DMS114 treated with DMSO at 0.1 percent for 48 hours (cell line): ENCODE measurements at regions not wholly inside any gene's neighbourhood (a gene's known extent, or its start where the extent isn't known, plus 50 kb on each side); places are given as distances from the start of the nearest gene placed in this dataset.
"Not testable (repeated sequence)": the region's sequence is repeated elsewhere in the genome, so short reads cannot be mapped to it uniquely, and the experiment has no call there.

Experiments
- DNase-seq: peaks from one replicate; lab custom pipeline; 2025; ENCODE audit not compliant: unreplicated experiment; lab: John Stamatoyannopoulos, UW

DNA sequence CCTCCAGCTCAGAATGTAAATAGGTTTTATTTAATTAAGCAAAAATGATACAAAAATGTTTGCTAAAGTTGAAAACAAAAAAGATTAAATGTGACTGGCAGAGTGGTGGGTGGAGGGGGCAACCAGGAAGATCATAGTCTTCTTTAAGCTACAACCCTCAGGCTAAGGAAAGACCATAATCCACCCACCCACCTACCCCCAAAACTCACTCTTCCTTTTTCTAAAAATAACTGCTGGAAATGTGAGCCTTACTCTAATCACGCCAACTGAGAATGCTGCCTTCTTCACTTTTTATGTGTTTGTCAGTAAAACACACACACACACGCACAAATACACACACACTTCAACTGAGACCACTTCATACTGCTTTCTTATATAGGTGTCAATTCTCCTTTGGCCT, 230.0 kb upstream of the EGLN3 start:
- DNase-seq, result no peak

DNA sequence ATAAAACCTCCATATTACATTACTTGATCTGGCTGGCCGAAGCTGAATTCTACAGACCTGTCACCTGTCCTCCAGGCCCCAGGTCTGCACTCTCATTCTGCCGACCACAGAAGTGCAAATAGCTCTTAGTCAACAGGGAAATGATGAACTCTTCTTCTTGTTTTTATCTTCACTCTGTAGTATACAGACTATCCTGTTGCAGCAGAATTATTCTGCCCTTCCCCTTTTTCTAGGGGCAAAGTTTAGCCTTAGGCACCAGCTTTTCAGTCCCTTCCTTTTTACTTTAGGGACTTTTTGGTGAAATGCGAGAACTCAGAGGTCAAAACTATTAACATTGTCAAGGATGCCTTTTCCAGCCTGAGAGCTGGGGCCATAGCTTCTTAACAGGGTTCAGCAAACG, 229.6 kb upstream of the EGLN3 start:
- no peak for DNase-seq

DNA sequence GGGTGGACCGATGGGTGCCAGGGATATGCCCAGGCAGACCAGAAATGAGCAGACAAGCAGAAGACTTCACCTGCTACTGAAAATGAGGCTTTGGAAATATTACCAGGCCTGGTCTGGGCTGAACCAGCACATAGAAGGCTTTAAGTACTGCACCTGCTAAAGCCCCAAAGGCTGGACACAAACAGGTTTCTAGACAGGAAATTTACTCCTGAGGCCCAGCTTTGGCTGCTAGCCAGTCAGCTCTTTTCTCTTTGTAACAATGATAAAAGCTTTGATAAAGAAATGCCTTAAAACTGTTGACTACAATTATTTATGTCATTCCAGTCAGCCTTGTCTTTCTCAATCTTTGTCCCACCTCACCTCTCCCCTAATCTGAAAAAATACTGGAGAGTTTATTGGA, 228.9 kb upstream of the EGLN3 start:
- no peak for DNase-seq

DNA sequence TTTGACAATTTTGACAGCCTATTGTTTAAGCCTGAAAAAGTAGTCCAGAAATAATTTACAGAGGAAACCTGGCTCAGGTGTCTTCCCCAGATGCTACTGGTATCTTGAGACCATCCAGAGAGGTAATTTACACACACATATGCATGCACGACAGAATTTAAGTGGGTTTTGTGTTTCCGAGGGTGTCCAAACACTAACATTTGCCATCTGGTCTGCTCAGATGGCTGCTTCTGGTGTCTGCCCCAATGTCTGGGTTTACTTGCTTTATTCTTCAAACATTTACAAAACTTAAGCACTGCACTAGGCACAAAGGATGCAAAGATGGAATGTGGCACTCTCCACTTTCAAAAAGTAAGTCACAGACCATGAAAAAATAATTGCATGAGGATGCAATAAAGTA, 226.6 kb upstream of the EGLN3 start:
- DNase-seq, result no peak

DNA sequence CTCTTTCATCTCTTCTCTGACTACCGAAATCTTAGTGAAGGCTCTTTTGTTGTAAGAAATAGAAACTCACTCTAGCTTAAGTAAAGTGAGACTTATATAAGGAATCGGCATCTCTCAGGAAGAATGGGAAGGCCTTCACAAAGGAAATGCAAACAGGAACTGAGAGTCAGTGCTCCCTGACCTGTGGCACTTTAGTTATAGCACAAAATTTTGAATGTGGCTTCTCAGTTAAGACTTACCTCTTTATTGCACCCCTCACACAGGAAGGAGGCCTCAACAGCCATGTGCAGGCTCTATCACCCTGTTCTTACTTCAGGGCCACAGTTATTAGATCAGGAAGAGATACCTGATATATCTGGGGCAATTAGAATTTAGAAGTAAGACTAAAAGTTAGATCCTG, 224.7 kb upstream of the EGLN3 start:
- DNase-seq, result no peak

DNA sequence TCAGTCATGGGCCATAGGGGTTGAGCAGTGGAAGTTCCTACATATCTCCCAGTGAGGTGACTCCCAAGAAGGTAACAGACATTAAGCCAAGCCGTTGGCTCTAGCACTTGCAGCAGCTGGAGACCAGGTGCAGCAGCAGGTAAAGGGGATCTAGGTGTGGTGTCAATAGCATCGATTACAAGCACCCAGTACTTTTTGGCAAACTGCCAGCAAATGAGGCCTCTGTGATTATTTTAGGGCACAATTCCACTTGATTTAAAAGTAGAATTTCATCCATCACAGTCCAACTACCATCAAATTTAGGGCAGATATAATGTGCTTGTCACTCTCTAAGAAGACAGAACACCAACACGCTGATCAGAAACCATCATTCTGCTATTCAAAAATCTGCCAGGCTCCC, 224.1 kb upstream of the EGLN3 start:
- no peak for DNase-seq

DNA sequence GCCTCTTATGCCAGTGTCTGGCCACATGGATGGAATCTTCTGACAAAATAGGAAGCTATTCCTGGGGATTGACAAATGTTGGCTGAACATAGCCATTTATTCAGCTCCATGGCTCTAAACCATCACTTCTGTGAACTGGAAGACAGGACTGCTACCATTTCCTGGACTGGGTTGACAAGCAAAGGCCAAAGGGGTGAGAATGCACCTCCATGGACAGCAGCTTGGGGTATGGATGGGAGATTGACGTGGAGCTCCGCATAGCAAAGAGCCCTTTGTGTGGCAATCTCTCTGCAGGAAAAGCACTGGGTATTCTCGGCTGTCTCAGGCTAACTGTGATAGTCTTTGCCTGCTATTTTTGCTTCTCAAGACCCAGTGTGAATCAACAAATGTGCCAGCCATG, 223.0 kb upstream of the EGLN3 start:
- DNase-seq, result no peak

DNA sequence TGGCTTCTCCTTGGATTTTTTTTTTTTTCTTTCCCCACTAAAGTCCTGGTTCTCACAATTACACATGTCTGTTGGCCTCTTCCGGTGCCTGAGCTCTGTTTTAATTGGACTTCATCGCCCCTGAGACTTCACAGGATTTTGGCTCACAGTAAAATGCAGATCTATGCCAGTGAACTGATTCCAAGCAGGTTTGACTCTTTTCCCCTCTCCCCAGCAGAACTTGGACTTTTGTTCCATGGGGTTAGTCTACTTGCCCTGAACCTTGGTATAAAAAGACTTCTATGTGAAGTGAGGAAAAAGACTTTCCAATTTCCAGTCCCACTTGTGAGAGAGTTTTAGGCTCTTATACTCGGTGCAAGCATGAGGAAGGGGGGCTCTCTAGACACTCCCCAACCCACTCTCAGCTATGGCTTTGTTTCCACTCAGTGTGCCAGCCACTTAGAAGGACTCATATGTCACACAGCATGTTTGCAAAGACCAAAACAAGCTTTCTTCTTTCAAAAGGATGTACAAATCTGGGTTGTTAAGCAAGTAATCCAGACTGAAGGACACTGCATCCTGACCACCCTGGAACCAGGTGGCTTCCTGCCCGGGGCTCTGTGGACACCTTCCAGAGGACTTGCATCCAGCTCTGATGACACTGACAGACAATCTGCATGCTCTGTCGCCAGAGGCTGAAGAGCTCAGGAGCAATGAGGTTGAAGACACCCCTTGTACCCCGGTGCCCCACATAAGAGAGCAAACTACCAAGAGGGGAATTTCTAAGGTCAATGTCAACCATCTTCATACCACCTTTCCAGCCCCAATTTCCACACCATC, 221.9 kb upstream of the EGLN3 start:
- no peak for DNase-seq

DNA sequence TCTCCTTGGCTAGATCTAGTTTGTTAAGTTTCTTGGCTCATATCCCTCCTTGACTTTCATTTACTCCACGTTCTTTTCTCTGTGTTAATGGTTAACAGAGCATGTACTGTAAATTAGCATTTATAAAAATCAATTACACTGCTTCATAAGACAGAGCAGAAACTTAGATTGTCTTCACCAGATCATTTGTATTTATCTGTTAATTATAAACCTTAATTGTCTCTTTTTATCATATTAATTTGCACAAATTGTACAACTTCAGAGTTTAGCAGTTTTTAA, 221.2 kb upstream of the EGLN3 start:
- DNase-seq, result no peak

DNA sequence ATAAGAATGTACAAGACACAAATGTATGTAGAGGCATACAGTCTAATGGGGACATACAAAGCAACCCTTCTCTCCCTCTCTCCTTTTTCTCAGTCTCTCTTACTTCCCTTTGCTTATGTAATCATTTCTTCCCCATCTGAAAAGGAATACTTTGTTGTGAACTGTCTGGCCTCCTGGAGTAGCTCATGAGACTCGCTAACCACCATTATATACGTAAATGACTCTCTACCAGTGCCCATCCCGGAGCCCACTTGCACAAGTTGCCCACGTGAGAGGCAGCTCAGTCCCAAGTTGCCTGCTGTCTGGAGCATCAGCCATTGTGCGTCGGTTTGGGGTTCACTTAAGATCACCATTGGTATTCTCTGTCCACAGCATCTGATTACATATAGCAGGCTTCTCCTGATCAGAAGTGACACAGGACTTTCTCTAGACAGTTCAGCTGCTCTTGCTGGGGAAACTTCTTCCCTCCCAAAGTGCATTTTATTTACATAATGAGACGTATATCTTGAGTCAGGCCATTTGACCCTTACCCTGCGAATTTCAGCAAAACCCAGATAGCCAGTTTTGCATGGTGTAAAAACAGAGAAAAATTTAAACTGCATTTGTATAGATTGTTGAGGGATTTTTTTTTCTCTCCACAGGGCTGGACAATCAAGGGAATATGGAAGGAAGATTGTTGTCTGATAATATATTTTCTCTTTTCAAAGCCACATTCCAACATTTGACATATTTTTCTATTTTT, 220.7 kb upstream of the EGLN3 start:
- no peak for DNase-seq

DNA sequence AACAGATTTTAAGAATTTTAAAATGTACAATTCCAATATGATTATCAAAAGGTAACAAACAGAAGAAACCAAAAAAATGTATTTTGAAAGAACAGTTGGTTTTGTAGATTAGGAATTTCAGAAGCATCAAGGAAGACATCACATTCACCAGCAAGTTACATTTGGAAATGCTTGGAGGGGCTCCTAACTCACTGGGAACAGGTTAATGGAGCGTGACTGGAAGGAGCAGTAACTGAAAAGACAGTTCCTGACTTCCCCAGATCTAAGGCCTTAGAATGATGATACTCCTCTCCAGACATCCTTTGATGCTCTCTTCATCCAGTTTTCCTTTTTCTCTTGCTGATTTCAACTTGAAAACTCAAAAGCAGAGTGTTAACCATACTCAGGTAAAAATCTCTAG, 220.0 kb upstream of the EGLN3 start:
- DNase-seq, result no peak

DNA sequence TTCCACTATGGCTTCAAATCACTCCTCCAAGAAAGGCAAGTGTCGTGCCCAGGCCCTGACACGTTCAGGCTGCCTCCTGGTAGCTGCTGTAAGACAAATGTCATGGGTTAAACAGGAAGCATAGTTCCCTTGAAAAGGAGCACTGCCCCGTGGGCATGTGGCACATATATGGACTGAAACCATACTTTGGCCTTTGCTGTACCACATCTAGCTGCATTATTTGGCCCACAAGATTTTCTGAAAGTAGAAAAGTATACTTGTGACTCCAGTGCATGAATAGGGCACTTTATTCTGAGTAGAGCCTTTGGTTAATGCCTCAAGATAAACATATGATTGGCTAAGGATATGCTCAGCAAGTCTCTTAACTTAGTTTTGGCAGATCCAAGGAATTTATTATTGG, 218.7 kb upstream of the EGLN3 start:
- DNase-seq, result no peak

DNA sequence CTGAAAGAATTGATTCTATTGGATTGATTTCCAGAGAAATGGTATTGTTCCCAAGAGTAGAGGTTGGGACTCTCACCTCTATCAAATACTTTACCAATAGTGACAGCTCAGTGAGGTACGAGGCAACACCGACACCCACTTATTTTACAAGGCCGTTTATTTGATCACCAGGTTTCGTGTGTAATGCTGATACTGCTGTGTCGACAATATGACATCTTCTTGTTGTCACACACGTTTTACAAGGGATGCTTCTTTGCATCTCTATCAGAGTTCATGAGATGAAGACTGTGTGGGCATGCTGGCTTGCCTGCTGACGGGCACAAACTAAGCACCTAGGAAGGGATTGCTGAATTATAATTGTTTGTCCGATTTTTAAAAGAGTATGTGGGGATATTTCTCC, 217.8 kb upstream of the EGLN3 start:
- DNase-seq, result no peak

DNA sequence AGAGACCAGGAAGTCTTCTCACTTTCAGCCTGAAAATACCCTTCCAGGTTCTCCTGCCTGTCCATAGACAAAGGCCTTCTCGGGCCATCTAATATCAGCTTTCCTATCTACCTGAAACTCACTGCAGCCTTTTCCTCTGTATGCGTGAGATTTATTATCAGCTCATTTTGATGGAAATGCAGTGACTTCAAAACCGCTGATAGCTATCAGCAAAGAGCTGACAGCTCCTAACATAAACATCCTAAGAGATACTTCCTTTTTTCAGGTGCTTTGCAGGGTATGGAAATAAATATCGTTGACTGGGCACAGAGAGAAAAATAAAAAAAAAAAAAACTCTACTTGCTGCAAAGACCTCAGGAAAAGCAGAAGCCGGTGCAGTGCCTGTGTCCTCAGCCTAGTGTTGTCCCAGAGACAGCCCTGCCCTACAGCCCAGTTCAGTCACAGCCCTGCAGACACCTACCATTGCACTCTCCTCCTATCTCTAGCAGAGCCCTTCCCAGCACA, 215.0 kb upstream of the EGLN3 start:
- DNase-seq, result no peak

DNA sequence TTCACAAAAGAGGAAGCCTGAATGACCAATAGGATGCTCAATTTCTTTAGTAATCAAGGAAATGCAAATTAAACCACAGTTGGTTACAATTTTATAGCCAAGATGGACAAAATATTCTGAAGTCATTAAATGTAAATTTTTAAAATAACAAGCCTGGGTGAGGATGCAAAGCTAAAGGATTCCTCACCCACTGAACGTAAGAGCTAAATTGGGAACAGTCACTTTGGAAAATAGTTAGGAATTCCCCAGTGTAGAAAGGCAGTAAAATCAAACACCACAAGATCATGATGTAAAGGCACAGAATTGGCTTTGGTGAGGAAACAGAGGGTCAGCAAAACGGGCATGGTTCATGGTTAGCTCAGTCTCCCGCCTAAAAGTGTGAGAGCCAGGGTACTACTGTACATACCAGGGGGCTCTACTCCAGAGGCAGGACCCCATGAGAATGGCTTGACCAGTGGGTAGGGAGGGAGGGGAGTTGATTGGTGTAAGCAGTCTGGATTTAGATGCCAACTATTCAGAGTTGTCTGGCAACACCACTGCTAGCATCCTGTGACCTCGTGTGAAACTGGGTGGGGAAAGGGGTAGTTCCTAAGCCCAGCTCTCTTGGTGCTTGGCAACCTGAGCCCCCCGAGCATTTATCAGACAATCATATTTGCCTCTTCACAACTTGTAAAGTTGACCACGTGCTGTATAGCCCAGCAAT, 213.4 kb upstream of the EGLN3 start:
- DNase-seq, result no peak

DNA sequence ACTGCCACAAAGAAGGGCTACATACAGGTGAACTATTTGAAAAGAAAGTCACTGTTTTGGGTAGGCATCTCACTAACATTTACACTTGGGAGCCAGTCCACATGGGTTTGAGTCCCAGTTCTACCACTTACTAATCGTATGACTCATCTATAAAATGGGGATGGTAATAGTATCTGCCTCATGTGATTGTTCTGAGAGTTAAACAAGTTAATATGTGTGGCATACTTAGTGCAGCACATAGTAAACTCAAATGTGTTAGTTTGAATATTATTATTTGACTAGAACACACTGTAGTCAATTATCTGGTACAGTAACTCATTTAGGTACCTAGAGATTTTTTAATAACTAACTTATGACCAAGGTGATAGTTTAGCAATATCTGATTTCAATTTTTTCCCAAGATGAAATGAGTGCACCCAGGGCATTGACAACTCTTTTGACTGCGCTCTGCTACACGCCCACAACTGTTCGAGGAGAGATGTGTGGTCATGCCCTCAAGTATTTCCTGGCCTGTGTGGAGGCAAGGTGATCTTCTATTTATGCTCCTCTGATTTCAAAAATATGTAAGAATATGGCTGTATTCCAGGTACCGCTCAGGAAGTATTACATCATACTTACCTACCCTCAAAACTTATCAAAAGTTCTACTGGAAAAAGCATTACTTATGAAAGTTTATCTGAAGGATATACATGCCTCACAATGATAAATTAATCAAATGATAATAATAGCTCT, 210.6 kb upstream of the EGLN3 start:
- DNase-seq, result no peak

DNA sequence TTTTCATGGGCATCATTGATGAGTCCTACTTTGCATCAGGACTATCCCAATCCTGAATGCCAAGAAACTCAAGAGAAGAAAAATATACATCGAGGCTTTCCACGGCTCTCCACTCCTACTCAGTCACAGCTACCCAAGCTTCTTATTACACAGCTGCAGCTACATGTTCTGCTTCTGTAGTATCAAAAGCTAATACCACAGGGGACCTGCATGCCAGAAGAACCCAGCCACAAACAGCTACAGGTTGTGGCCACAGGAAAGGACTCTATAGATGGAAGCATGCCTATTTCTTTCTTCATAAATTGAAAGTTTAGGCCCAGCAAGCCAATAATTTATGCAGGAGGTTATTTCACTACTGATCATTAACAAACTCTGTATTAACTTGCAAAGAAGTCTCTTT, 209.7 kb upstream of the EGLN3 start:
- DNase-seq, result no peak

DNA sequence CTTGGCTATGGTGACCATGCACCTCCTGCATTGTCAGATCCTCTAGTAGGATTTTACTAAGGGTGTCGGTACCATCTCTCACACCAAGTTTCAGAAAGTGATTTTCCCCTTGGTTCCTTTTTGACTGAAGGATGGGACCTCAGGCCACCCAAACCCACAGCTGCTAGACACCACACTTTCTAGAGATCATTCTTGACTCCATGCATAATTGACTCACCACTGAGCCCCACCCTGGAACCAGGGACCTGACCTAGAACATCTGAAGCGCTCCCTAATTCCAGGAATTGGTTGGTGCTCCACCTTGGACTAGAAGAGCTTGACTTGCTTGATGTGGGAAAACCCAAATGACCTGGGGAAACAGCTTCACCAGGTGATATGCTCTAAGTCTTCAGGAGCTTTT, 206.8 kb upstream of the EGLN3 start:
- no peak for DNase-seq

DNA sequence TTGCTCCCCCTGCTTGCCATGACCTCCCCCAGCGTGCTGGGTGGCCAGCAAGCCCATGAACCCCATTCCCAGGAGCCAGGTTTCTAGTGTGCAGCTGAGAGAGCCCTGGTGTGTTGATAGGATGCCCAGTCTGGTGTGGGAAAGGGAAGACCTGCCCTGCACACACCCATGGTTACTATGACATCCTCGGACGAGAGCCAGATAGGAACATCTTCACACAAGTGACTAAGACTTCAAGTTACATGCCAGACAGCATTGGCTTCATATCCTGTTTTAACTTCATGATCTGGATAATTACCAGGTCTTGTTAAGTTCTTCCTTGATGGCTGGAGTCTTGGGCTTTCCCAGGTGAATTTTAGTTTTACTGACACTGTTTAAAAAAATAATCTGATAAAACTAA, 196.6 kb upstream of the EGLN3 start:
- DNase-seq, result no peak

DNA sequence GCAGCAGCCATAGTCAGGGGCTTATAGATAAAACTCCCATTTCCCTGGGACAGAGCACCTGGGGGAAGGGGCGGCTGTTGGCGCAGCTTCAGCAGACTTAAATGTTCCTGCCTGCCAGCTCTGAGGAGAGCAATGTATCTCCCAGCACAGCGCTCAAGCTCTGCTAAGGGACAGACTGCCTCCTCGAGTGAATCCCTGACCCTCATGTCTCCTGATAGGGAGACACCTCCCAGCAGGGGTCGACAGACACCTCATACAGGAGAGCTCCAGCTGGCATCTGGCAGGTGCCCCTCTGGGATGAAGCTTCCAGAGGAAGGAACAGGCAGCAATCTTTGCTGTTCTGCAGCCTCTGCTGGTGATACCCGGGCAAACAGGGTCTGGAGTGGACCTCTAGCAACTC, 189.3 kb upstream of the EGLN3 start:
- DNase-seq, result not testable (repeated sequence)
